NCI-H1694 treated with DMSO at 0.1 percent for 48 hours (cell line): ENCODE measurements at regions not wholly inside any gene's neighbourhood (a gene's known extent, or its start where the extent isn't known, plus 50 kb on each side); places are given as distances from the start of the nearest gene placed in this dataset.

Source experiments
- DNase-seq: peaks from one replicate; lab custom pipeline; 2025; lab: John Stamatoyannopoulos, UW

- DNase-seq: no peak
Observed at GRCh38 chr11:104594228-104594958, 303.9 kb downstream of the CASP12 start.

- DNase-seq: no peak
Observed at GRCh38 chr11:104588970-104589369, 309.3 kb downstream of the CASP12 start.

- DNase-seq: no peak
Observed at GRCh38 chr11:104588446-104588845, 309.8 kb downstream of the CASP12 start.

GRCh38 chr11:104584823-104585222 is 313.4 kb downstream of the CASP12 start:
- DNase-seq: no peak

GRCh38 chr11:104583857-104584256 is 314.4 kb downstream of the CASP12 start:
- no peak for DNase-seq

- DNase-seq: no peak
Observed at GRCh38 chr11:104582431-104582830, 315.8 kb downstream of the CASP12 start.

GRCh38 chr11:104581246-104581980 is 316.8 kb downstream of the CASP12 start:
- DNase-seq: no peak

GRCh38 chr11:104573441-104573990 is 324.7 kb downstream of the CASP12 start:
- no peak for DNase-seq

GRCh38 chr11:104572279-104572678 is 326.0 kb downstream of the CASP12 start:
- no peak for DNase-seq

GRCh38 chr11:104570078-104570701 is 328.1 kb downstream of the CASP12 start:
- DNase-seq: no peak

GRCh38 chr11:104565583-104565961 is 332.7 kb downstream of the CASP12 start:
- no peak for DNase-seq

- DNase-seq: no peak
Observed at GRCh38 chr11:104564921-104565582, 333.2 kb downstream of the CASP12 start.

- DNase-seq: no peak
Observed at GRCh38 chr11:104556606-104557301, 341.5 kb downstream of the CASP12 start.

- no peak for DNase-seq
Observed at GRCh38 chr11:104549019-104549418, 349.2 kb downstream of the CASP12 start.

GRCh38 chr11:104547996-104548661 is 350.1 kb downstream of the CASP12 start:
- DNase-seq: no peak

GRCh38 chr11:104546501-104546900 is 351.8 kb downstream of the CASP12 start:
- no peak for DNase-seq

GRCh38 chr11:104541701-104542100 is 356.6 kb downstream of the CASP12 start:
- no peak for DNase-seq

GRCh38 chr11:104538313-104538712 is 359.9 kb downstream of the CASP12 start:
- no peak for DNase-seq

GRCh38 chr11:104534278-104534677 is 364.0 kb downstream of the CASP12 start:
- no peak for DNase-seq

GRCh38 chr11:104531894-104532293 is 366.4 kb downstream of the CASP12 start:
- no peak for DNase-seq

- DNase-seq: no peak
Observed at GRCh38 chr11:104531075-104531474, 367.1 kb upstream of the PDGFD start.
